HG03135 (cell line): ENCODE measurements at regions not wholly inside any gene's neighbourhood (a gene's known extent, or its start where the extent isn't known, plus 50 kb on each side); places are given as distances from the start of the nearest gene placed in this dataset.

Experiments
- ATAC-seq: cut with Tn5 transposase; IDR thresholded peaks from one replicate; pipeline ENCODE4 v1.9.1; 2021; ENCODE audit warnings: mild to moderate bottlenecking, moderate library complexity; ENCODE audit not compliant: unreplicated experiment

- no peak for ATAC-seq
Measured at GRCh38 chr1:4346131-4346530, 308.3 kb upstream of the AJAP1 start.

GRCh38 chr1:4351453-4351852, 303.0 kb upstream of the AJAP1 start:
- no peak for ATAC-seq

- ATAC-seq: no peak
Measured at GRCh38 chr1:4353090-4353856, 301.1 kb upstream of the AJAP1 start.

- no peak for ATAC-seq
Measured at GRCh38 chr1:4355839-4356238, 298.6 kb upstream of the AJAP1 start.

DNA sequence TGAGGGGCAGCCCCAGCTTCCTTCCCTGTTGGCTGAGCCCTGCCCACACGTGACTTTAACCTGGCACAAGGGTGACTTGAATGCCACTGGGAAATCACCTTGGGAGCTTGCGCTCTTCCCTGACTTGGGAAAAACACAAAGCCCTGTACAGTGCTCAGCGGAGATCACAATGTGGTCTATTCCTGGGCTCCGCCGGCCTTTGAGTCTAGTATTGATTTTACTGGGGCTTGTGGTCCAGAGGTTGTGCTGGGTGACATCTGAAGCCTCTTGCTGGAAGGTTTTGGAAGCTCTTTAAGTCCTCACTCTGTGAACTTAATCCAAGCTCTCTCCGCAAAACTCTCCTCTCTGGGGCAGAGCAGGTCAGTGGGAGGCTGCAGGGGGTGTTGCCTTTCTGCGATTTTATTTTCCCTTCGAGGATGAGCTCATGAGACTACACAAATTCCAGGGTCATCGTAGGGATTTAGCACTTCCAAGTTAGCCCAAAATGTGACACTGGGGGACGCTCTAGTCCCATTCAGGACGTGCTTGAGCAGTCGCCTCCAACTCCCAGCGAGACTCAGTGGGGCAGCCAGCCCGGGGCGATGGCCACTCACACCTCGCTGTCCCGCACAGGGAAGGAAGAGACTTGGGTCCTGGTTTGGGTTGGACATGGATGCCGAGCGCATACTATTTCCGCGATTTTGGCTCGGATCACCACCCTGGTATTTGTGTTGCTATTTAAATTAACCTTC, 291.9 kb upstream of the AJAP1 start:
- no peak for ATAC-seq

DNA sequence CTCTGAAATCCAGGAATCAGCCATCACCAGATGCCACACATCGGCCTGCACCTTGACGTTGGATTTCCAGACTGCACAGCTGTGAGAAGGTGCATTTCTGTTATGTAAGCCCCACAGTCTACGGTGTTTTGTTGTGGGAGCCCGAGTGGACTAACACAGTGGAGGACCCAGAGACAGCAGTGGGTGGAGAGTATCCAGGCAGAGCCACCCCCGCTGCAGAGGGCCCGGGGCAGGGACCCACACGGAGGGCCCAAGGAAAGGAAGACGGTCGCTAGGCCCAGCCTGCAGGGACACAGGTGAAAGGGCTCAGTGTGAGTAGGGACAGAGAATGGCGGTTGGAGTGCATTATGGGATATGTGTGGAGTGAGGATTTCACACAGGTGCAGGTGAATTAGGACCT, 288.3 kb upstream of the AJAP1 start:
- ATAC-seq: no peak

GRCh38 chr1:4367230-4367777, 287.1 kb upstream of the AJAP1 start:
- ATAC-seq: no peak

GRCh38 chr1:4369335-4369734, 285.1 kb upstream of the AJAP1 start:
- no peak for ATAC-seq

DNA sequence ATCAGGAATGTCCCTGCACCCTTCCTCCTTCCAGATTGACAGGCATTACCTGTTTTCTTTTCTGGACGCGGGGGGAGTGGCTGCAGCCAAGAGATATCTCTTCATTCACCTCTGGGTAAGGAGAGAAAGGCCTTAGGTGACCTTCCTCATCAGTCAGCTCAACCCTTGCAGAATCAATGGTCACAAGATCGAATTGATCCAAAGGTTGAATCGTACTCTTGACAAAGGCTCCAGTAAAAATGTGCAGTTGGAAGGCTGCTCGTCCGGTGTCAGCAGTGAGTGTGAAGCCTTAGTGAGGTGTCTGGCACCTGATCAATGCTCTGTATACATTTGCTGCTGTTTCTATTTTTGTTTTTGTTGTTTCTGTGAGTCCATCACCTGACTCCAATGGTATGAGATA, 282.6 kb upstream of the AJAP1 start:
- ATAC-seq: no peak

DNA sequence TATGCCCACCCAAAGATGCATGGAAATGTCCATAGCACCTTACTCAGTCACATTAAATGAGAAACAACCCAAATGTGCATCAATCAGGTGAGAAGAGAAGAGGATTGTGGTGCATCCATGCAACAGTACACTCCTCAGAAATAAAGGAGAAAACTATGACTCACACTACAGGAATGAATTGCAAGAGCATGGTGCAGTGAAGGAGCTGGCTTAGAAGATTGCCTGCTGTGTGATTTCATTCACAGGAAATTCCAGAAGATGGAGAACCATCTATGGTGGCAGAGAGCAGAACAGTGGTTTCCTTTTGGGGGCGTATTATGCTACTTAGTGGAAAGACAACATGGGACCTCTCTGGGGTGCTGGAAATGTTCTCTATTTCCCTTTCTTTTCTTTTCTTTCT, 278.6 kb upstream of the AJAP1 start:
- ATAC-seq: no peak

DNA sequence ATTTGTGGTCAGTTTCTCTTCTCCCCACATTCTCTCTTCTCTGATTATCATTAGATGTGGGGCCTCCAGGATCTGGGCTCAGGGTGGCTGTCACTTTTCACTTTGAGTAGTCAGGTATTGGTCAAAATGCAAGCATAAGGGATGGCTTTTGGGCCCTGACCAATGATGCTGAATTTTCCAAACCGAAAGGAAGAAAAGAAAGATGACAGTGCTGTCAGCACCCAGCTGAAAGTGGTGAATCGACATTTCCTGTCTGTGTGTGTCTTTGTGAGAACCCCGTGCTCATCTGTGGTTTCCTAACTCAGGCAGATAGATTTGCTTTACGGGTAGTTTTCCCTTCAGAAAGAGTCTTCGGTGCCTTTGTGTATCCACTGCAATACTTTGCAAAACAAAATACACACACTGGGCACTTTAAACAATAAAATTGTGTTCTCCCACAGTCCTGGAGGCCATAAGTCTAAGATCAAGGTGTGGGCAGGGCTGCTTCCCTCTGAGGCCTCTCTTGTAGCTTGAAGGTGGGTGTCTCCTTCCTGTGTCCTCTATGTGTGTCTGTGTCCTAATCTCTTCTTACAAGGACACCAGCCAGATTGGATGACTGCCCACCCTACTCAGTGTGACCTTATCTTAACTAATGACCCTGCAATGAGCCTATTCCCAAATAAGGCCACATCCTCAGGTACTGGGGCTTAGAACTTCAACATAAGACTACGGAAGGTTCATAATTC, 274.8 kb upstream of the AJAP1 start:
- no peak for ATAC-seq

DNA sequence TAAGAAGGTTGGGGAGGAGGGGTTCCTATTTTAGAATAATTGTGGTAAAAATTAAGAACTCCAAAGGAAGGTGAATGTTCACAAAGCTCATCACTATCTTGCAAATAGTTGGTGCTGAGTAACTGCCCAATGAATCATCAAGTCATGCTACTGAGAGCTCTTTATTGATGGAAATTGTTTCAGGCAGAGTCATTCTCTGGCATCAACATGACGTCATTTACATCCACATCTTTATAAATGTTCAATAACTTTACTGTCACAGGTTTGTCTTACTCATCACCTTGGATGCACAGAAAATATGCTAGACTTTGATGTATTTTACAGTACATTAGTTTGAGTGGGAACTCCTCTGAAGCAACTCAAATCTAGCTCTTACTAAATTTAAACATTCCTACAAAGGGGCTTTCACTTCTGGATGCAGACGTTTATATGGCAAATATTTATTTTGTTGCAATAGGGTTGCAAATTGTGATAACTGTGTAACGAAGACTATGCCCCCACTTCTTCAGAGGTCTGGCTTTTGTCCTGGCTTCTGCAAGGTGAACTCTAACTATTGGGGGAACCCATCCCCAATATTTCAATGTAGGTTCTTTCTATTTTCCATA, 273.7 kb upstream of the AJAP1 start:
- no peak for ATAC-seq

GRCh38 chr1:4393191-4393590, 261.2 kb upstream of the AJAP1 start:
- ATAC-seq: no peak

DNA sequence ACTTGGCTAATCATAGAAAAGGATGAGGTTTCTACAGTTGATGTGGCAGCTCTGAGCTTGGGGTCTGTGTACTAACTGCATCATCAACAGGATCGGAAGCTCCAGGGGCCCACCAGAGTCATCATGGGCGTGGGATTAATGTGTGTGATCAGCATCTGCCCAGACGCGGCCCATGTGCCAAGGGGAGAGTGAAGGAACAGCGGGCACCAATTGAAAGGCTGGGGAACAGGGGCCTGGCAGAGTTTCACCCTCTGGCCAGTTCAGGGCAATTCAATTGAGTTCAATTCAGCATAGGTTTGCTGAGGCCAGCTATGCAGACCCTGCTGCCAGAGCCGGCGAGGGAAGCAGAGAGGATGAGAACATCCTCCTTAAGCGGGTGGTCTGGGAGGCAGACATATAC, 260.0 kb upstream of the AJAP1 start:
- no peak for ATAC-seq

- no peak for ATAC-seq
Measured at GRCh38 chr1:4395158-4395557, 259.3 kb upstream of the AJAP1 start.

DNA sequence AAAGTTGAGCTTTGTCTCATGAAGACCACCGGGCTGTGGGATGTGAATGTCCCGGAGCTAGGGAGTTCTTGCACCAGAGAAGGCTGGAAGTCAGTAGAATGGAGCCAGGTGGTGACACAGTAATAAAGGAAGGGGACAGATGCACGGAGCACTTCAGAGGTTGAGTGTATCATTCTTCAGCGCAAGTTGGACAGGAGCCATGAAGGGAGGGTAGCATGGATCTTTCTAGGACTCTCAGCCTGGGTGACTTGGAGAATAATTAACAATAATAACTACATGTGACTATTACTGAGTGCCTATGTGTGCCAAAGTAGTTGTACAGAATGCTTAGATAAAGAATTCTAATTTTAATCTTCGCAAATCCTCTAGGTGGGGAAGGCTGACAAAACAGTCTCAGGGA, 258.7 kb upstream of the AJAP1 start:
- no peak for ATAC-seq

DNA sequence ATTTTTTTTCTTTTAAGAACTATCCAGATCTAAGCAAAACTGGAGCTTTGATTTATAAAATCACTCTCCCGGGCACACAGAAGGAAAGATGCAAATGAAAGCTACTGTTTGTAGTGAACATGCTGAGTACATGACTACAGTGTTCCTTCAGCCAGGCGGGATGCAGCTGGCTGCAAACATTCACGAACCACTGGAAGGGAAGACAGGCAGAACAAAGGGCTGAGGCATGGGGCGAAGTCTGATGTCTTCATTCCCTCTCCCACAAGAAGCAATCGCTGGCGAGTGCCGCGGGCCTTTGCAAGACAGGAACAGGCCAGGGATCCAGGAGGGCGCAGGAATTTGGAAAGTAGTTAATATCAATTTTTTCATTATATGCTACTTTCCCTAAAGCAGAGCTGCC, 257.9 kb upstream of the AJAP1 start:
- no peak for ATAC-seq

DNA sequence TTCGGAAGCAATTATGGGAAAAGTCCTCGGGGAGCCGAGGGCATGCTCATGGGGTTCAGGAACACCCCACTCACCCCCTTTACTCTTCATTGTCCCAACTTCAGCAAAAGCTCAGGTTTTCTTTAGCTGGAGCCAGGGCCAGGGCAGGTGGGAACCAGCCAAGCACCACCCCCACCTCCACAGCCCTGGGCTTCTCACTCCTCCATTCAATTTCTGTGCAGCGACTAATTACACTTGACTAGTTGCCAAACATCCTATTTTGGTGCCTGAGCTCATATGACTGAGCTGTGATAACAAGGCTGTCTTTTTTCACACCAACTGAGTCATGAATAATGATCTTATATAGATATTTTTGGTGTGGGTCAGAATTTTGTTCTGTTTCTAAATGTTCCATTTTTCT, 257.2 kb upstream of the AJAP1 start:
- ATAC-seq: no peak

GRCh38 chr1:4402032-4402431, 252.4 kb upstream of the AJAP1 start:
- no peak for ATAC-seq

GRCh38 chr1:4404854-4405590, 249.4 kb upstream of the AJAP1 start:
- ATAC-seq: no peak

GRCh38 chr1:4407851-4408250, 246.6 kb upstream of the AJAP1 start:
- ATAC-seq: no peak
